ENCODE measurements at regions not wholly inside any gene's neighbourhood (a gene's known extent, or its start where the extent isn't known, plus 50 kb on each side); places are given as distances from the start of the nearest gene placed in this dataset.

DNA sequence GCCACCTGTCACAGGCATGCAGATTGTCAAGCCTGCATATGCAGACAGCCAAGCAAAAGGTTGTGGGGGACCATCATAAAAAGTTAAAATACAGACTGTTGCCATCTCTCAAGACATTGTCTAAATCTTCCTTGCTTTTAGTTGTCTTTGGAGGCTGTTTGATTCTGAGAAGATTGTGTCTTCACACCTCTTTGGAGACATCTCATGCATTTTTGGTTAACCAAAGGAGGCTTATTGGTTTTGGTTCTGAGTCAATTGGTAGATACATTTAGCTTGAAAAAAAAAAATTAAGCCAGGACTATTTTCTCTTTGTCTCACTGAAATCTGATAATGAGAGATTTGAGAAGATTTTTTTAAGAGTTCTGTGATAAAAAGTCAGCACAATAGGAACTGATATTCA lies 217.6 kb downstream of the LYPLAL1 start:
- no peak for DNase-seq

DNA sequence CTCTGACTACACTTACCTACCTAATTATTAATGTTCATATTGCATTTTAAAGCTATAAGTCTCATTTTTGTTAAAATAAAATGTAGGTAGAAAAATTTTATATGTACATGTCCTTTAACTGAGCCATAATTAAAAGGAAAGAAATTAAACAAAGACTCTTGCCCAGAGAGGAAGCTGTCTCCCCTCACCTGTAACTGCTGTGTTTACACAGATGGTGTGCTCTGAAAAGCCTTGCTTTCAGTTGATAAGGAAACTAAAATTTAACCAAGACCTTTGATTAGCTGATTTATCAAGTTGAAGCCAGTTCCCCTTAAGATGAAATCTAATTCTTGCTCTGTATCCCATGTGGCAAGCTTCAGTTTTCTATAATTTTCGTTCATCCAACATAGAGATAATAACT lies 213.5 kb downstream of the LYPLAL1 start:
- DNase-seq: no peak

DNA sequence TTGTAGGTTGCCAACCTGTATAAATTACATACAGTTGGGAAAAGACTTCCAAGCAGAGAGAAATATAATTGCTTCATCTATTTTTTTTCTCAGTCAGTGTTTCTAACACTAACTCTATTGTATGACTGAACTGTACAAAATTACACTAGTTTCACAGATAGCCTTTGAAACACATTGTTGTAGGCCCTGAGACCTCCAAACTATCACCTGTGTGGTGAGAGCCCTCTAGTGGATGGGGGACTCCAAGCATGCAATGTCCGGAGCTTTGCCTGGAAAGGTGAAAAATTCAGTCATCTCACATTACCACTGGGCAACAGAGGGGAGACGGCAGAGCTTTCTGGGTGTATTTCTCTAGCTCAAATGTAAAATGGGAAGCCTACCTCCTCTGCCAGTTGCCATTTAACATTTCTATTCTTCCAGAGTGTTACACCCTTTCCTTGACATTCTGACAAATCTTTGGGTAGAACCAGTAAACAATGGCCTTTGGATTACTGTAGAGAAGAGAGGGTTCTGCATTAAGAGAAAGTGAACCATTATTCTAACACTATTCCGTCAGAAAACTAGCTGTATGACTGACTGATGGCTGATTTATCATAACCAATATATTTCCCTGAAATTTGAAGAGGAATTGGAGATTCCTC lies 212.2 kb downstream of the LYPLAL1 start:
- no peak for DNase-seq

DNA sequence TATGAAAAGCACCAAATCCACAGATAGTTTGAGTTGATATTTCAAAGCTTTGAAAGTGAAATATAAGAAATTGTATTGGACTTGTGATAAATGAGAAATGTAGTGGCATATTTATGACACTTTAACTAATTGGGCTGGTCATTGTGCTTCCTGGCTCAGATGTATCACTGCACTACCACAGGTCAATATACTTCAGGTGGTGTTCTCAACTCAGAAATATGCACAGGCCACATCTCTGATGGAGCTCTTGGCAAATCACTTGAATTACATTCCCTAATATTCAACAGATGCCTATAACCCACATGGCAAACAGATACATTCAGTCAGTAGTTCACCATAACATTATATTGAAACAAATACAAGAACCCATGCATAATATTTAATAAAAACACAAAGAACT lies 209.6 kb downstream of the LYPLAL1 start:
- no peak for DNase-seq

DNA sequence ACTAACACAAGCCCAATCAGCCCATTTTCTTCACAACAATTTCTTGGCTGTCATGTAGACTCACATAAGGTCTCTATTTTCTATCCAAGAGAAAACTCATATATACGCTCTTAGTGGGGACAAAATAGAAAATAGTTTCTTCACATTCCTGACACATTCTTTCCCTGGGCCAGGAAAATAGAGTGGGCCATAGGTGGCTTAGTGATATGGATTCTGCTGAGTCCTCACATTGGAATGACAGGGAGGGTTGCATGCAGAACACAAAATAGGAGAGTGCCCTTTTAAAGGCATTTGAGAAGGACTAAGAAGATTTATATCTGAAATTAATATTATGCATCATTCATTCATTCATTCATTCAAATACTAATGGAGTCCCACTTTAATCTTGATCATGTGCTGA lies 207.7 kb downstream of the LYPLAL1 start:
- DNase-seq: no peak

DNA sequence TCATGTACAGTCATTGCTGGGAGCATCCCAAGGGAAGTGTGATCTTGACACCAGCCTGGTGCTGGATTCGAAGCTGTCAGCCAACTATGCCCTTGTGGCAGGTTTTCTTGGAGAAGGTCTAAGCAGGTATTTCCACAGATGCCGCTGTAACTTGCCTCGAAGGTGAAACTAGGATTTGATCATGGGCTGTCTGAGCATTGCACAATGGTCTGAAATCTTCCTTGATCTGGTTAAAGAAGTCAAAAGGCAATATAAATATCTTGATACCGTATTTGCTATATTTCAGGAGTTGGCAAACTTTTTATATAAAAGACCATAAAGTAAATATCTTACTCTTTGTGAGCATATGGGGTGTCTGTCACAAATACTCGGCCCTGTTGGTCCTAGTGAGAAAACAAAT lies 206.8 kb downstream of the LYPLAL1 start:
- DNase-seq: no peak

DNA sequence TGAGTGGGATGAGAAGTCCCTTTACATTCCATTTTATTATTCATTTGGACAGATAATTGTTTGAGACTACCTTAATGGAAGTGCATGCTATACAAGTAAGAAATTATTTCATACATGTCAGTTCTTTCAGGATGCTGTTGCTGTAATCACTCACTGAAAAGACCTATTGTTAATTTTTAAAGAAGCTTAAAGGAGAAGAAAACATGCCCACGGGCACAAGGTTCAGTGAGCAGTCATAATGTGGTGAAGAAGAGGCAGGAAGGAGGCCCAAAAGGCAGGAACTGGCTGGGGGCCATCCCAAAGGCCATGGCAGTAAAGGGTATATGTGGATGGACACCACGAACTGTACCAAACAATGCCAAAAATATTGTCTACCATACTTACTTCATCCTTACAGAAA lies 206.0 kb downstream of the LYPLAL1 start:
- DNase-seq: no peak

DNA sequence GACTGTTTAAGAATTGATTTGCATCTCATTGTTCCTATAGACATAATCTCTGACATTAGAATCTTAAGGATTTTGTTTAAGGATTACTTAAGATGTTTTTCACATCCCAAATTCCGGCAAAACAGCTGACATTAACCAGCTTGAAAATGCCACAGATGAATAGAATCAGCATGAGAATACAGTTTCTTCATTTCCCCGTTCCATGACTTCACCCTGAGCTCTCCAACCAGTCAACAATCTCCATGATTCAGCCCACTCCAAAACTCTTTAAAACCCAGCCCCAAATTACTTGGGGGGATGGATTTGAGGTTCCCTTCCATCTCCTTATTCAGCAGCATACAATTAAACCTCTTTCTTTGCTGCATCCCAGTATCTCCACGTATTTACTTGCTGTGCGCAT lies 201.0 kb downstream of the LYPLAL1 start:
- no peak for DNase-seq

DNA sequence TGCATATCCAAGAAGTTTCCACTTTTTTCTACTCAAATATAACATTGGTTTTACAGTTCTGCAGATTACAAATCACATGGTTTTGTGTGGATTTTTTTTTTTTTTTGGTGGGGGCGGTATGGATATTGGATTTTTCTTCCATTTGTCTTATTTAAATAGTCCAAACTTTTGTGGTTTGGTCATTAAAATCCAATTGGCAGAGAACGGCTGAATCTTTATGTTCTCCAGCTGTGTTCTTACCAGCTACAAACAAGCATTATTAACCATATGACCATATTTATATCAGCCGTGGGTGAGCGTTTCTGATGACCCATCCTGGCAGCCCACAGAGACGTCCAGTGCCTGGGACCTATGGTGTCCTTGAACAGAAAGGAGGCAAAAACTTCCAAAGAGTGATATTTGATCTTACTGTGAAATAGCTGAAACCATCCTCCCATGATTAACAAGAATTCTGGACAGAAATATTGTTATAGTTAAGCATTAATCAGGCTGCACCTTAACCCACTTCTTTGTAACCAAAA lies 200.4 kb downstream of the LYPLAL1 start:
- no peak for DNase-seq

DNA sequence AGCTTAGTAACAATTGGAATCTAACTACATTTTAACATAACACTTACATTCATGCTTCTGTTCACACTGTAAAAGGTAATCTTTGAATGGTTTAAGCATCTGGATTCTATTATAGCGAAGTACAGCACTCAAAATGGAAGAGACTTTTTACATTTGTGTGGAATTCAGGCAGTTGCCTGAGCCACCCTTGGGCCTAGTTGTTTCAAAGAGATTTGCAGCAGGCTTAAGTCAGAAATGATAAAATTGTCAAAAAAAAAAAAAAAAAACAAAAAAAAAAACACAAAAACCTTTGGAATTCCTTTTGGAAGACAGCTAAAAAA lies 199.9 kb downstream of the LYPLAL1 start:
- DNase-seq: no peak

DNA sequence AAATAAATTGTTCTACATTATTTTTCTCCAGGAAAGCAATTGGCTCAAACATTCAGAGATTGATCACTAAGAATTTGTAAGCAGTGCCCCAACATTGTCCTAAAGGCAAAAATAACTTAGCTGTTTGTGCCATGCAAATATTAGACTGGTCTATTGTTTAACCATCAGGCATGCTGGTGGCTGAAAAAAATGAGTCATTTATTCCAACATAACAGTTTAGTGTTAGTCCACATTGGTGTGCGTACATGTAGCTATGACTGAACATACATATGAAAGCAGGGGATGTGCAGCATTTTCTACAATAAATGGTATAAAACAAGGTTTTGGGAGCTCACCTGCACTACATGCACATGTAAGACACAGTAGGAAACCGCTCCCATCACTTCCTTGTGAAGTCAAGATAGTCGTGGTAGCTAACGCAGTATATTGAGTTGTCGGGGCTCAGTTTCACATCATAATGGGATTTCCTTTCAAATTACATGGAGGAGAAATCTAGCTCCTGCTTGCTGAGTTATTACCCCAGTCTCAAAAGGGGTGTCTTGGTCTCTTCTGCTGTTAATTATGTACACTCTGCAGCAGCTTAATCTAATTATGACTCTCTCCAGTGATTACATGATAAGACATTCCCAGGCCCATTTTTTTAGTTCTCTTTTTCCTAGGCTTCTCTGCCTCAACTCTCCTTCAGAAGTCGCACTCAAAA lies 199.4 kb downstream of the LYPLAL1 start:
- DNase-seq: no peak

DNA sequence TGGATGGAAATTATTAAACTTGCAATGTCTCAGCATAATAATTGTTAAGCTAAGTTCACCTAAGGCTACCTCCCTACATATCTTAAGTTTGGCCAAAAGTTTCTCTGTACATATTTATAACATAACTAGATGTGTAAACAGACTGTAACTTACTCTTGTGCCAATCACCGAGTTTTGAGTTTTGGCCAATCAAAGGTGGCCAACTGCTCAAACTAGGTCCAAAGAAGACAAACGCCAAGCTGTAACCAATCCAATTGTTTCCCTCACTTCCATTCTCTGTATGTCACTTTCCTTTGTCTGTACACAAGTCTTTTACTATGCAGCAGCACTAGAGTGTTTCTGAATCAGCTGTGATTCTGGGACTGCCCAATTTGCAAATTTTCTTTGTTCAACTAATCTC lies 197.8 kb downstream of the LYPLAL1 start:
- no peak for DNase-seq

DNA sequence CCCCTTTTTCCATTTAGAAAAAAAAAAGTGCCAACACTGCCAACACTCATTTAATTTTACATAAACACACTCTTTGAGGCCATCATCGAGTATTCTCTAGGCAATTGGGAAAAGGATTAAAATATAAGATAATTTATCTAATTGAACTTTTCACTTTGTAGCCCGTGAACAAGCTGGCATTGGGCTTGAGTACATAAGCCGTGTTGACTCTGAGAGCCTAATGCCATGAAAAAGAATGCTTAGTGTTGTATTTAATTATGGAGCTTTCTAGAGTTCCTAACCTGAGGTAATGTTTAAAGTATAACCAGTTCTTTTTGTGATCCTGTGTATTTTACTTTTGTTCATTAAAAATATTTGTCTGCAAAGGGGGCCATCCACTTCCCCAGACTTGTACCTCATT lies 193.8 kb downstream of the LYPLAL1 start:
- DNase-seq: no peak

DNA sequence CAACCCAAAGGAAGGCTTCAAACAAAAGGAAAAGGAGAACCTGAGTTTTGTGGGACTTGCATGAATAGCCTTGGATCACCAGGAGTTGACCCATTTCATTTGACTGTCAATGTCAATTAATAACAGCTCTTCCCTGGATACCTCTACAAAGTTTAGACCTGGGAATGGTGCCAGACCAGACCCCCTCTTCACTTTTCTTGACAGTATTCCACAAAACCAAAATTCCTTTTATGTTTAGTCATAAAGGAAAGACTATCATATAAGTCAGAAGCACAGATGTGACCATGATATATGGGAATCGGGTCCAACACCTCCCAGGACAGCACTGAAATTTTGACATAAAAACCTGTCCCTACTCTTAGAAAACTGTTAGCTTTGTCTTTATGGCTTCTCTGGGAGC lies 191.8 kb downstream of the LYPLAL1 start:
- no peak for DNase-seq

DNA sequence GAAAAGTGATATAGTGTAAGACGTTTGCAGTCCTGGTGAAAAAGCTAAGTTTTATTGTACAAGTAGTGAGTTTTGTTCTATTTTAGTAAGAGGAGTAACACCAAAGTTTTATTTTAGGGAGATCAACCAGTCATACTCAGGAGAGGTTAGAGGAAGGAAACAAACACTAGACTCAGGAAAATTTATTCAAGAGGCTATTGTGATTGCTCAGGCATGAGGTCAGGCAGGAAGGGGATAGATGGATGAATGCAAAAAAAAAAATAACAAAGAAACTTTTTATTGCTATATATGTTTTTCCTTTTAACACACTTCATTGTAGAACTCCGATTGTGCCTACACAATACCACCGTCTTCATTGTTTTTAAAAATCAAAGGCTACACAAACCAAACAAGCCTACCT lies 189.0 kb downstream of the LYPLAL1 start:
- DNase-seq: no peak

DNA sequence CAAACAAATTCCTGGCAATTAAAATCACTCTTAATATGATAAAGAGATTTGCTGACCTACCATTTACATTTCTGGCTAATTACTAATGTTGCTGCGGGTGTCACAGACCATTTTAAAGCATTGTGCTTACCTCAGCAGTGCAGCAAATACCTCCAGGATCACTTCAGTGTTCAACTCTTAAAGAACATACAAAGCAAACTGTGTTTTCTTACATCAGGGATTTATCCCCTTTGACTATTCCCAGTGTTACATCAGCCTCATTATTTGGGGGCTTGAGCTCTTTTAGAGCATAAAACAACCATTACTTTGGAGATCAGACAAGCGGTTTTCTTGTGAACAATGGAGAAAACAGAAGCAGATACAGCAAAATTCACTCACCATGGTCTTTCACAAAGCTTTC lies 185.4 kb downstream of the LYPLAL1 start:
- no peak for DNase-seq

DNA sequence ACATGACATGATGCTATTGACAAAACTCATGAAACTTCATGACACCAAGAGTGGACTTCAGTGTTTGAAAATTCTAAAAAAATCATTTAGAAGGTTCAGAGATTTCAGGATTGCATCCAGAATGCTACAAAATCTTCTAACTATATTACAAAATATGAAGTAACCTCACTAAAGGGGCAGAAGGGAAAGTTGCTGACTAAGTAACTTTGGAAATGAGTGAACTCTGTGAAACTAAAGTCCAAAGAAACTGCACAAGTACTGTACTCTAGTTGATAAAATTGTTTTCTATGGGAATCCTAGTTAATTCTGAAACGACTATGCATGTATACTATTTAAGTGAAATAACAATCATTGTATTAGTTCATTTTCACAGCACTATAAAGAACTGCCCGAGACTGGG lies 184.4 kb downstream of the LYPLAL1 start:
- no peak for DNase-seq

DNA sequence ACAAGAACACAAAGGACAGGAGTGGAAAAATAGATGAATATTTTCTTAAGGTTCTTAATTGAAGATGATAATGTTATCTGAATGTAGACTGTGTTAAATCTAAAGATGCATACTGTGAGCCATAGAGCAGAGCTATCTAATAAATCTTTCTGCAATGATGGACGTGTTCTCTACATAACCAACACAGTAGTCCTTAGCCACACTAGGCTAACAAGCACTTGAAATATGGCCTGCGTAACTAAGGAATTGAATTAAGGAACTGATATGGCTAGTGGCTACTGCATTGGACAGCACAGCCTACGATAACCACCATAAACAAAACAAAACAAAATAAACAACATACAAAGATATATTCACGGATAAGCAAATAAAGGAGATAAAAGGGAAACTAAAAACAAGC lies 181.3 kb downstream of the LYPLAL1 start:
- no peak for DNase-seq

DNA sequence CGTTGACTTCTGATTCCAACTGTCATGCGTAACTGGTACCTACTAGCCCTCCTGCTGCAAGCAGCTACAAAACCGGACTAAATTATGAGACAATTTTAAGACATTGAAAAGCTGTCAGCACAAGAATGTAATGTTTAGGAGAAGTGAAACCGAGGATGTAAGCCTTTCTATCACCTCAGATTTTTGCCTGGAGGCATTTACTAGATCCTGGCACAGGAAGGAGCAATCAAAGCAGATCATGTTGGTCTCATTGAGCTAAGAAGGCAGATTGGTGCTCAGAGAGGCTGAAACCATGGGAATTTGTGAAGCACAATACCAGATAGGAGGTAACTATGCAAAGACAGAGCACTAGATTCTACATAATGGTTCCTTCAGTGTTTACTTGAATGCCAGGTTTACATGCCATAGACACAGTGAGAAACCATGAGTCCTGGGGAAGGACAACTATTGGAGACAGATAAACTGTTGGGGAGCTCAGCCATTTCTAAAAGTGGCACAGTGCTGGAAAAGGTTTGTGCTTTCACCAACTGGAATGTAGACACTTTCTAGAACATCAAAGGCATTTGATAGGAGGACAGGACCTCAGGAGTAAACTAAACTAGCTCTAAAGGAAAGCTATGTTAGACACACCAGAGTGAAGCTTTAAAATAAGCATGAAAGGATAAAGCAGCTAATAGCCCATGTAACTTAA lies 179.4 kb downstream of the LYPLAL1 start:
- DNase-seq: no peak

DNA sequence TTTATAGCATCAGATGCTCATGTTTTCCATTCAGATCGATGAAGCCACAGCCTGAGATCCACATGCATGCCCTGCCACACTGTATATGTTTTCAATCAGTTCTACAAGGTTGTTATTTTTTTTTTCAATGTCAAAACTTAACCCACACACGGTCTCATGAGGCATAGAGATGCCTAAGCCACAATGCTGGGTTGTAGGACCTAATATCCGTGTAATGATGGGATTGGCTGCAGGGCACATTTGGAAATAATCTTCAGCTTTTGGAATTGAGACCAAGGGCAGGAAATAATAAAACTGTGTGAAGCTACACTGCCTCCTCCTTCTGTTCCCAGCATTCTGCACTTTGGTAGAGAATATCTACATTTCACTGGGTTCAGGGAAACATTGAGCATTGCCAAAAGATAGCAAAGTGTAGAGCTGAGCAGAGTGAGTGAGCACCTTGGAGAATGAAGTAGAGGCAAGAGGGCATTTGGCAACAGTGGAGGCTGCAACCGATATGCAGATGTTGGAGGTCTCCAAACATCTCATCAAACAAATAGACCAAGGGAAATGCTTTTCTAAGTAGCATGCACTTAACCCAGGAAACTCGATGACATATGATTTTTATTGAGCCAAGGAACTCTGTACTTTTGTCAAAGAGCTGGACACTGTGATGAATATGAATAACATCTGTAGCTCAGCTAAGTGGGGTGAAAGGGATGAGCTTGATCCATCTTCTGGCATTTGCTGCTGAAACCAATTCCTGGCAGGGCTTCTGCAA lies 176.7 kb downstream of the LYPLAL1 start:
- no peak for DNase-seq

DNA sequence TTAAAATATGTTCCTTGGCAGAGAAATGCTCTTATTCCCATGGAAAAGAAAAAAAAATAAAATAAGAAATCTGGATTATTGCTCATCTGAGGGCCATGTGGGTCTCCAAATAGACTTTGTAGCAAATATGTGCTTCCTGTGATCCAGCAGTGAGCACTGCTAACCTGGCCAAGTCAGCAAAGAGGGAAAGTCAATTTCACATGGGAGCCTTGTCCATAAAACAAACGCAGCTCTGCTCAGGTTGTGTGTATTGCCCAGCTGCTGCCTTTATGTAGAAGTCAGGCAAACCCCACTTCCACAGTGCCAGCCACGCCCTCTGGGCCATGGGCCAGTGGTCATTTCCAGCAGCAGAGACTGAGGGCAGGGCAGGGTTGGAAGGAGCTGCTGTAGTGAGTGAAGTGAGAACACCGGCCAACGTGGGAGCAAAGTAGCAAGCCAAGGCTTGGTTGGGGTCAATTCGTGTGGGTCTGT lies 174.3 kb downstream of the LYPLAL1 start:
- no peak for DNase-seq

DNA sequence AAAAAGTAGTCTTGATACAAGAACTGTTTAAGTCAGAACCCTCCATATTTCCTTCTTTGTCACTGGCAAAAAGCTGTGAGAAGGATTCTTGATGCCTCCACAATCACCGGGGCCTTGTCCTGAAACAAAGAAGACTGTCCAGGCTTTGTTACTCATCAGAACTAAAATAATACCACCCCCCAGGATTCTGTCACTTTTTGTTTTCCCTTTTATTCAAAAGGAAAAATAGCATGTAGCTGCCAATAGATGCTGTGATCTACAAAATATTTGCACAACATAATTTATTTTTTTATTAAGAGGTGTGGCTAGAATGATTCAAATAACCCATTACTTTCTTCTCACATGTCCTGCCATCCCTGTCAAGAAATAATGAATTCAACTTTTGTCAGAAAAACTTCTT lies 173.7 kb downstream of the LYPLAL1 start:
- no peak for DNase-seq

DNA sequence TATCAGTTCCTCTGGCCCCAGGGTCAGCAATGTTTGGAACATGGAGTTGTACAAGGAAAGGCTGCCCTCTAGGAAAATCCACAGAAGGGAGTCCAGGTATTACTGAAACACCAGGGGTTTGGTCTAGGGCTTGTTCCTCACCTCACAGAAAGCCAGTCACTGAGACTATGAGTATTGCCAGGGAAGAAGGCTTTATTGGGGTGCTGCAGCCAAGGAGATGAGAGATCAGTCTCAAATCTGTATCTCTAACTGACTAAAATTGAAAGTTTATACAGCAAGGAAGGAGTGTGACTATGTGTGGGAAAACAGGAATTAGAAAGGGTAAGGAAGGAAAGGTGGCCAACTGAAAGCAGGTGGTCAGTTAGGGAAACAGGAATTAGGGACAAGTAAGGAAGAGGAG lies 172.3 kb downstream of the LYPLAL1 start:
- no peak for DNase-seq

DNA sequence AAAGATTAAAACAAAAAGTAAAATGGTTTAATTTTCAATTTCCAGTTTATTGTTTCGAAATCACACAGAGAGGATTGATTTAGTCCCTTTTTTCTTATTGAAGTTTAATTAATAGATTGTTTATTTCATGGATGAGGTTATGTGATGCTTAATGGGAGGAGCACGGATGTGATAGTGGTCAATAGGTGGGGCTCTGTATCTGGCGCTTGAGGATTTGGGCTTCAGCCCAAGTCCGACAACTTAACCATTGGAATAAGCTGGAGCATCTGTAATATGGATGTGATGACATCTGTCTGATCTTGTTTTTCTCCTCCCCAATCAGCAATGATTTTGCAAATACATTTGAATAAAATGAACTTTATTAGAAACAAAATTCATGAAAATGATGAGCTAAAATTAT lies 169.2 kb downstream of the LYPLAL1 start:
- DNase-seq: no peak
